GM23338 (cell line): ENCODE measurements at regions not wholly inside any gene's neighbourhood (a gene's known extent, or its start where the extent isn't known, plus 50 kb on each side); places are given as distances from the start of the nearest gene placed in this dataset.
A peak's percentile ranks its signal among the peaks of the same experiment; 100 is the strongest.

Source experiments
- ATAC-seq: fragments of 200-7000 bp; cut with Tn5 transposase; 3 replicates; pipeline ENCODE4 v1.9.1; 2020
- DNase-seq: peaks from one replicate; pipeline ENCODE4 v3.0.0-alpha.2; 2015; ENCODE audit warnings: low spot score
- H2AFZ ChIP-seq: fragments of 200-600 bp; sonication (generic); 2 replicates; pipeline ENCODE4 v1.8.0; 2016; ENCODE audit warnings: antibody characterized with exemption, mild to moderate bottlenecking, moderate library complexity
- H3F3A ChIP-seq: fragments of 200-600 bp; sonication (generic); replicated peaks from 2 replicates; pipeline ENCODE4 v1.8.0; 2017; ENCODE audit warnings: antibody characterized with exemption, mixed run types, low read depth
- H3K27ac ChIP-seq: fragments of 200-600 bp; sonication (generic); 2 replicates; pipeline ENCODE4 v1.6.1; 2016; ENCODE audit warnings: low read depth
- H3K27me3 ChIP-seq: fragments of 200-600 bp; sonication (generic); 2 replicates; pipeline ENCODE4 v1.8.0; 2016; ENCODE audit warnings: mild to moderate bottlenecking, mixed run types, moderate library complexity; ENCODE audit not compliant: insufficient read depth
- H3K36me3 ChIP-seq: fragments of 200-600 bp; sonication (generic); 2 replicates; pipeline ENCODE4 v1.8.0; 2016; ENCODE audit warnings: mild to moderate bottlenecking; ENCODE audit not compliant: insufficient read depth
- H3K4me1 ChIP-seq: fragments of 200-600 bp; sonication (generic); 2 replicates; pipeline ENCODE4 v1.8.0; 2016; ENCODE audit warnings: mild to moderate bottlenecking, moderate library complexity; ENCODE audit not compliant: insufficient read depth
- H3K4me2 ChIP-seq: fragments of 200-600 bp; sonication (generic); 2 replicates; pipeline ENCODE4 v1.7.1; 2017; ENCODE audit warnings: mixed run types
- H3K4me3 ChIP-seq: fragments of 200-600 bp; sonication (generic); 2 replicates; pipeline ENCODE4 v1.6.1; 2016; ENCODE audit warnings: mixed run types
- H3K79me2 ChIP-seq: fragments of 200-600 bp; sonication (generic); replicated peaks from 2 replicates; pipeline ENCODE4 v1.8.0; 2017; ENCODE audit warnings: mild to moderate bottlenecking; ENCODE audit not compliant: insufficient read depth
- H3K9me2 ChIP-seq: fragments of 200-600 bp; sonication (generic); 2 replicates; pipeline ENCODE4 v1.8.0; 2017; ENCODE audit not compliant: insufficient read depth
- H4K20me1 ChIP-seq: fragments of 200-600 bp; sonication (generic); replicated peaks from 2 replicates; pipeline ENCODE4 v1.8.0; 2017; ENCODE audit warnings: mild to moderate bottlenecking; ENCODE audit not compliant: insufficient read depth
- H3K27ac Mint-ChIP-seq: 2 replicates; pipeline ENCODE4 v1.8.0; 2020; ENCODE audit warnings: inconsistent platforms, mild to moderate bottlenecking, moderate library complexity, mixed read lengths
- H3K27me3 Mint-ChIP-seq: 3 replicates; pipeline ENCODE4 v1.8.0; 2022; ENCODE audit warnings: low read depth, mild to moderate bottlenecking, moderate library complexity, mixed read lengths, inconsistent platforms; ENCODE audit not compliant: insufficient read depth, poor library complexity
- H3K36me3 Mint-ChIP-seq: 3 replicates; pipeline ENCODE4 v1.8.0; 2021; ENCODE audit warnings: low read depth, mild to moderate bottlenecking, inconsistent platforms, moderate library complexity, mixed read lengths
- H3K4me1 Mint-ChIP-seq: 3 replicates; pipeline ENCODE4 v1.8.0; 2020; ENCODE audit warnings: mild to moderate bottlenecking, inconsistent platforms, mixed read lengths
- H3K4me3 Mint-ChIP-seq: 3 replicates; pipeline ENCODE4 v1.8.0; 2021; ENCODE audit warnings: moderate library complexity, mild to moderate bottlenecking, inconsistent platforms, mixed read lengths
- H3K9me3 Mint-ChIP-seq: 3 replicates; pipeline ENCODE4 v1.8.0; 2020; ENCODE audit warnings: moderate library complexity, mild to moderate bottlenecking, inconsistent platforms, mixed read lengths
- CREB1 ChIP-seq: fragments of 250-450 bp; sonication (Bioruptor Pico); IDR thresholded peaks from 2 replicates; pipeline ENCODE4 v1.5.0; 2020; ENCODE audit warnings: low read depth, mild to moderate bottlenecking, moderate library complexity
- ETS1 ChIP-seq: IDR thresholded peaks from 2 replicates; pipeline ENCODE4 v1.6.1; 2016; ENCODE audit warnings: antibody characterized with exemption
- EZH2 ChIP-seq: fragments of 200-600 bp; sonication (generic); IDR thresholded peaks from one replicate; pipeline ENCODE4 v1.8.0; 2017; ENCODE audit warnings: antibody characterized with exemption, mild to moderate bottlenecking, low read depth; ENCODE audit not compliant: unreplicated experiment
- JUNB ChIP-seq: IDR thresholded peaks from one replicate; pipeline ENCODE4 v1.6.1; 2016; ENCODE audit warnings: antibody characterized with exemption; ENCODE audit not compliant: unreplicated experiment
- NANOG ChIP-seq: IDR thresholded peaks from 2 replicates; pipeline ENCODE4 v1.6.1; 2016; ENCODE audit warnings: antibody characterized with exemption, borderline replicate concordance
- POLR2AphosphoS5 ChIP-seq: IDR thresholded peaks from 2 replicates; pipeline ENCODE4 v1.6.1; 2016; ENCODE audit warnings: antibody characterized with exemption, low read depth
- STAT1 ChIP-seq: IDR thresholded peaks from one replicate; pipeline ENCODE4 v1.6.1; 2016; ENCODE audit warnings: antibody characterized with exemption; ENCODE audit not compliant: unreplicated experiment
- ZNF114 ChIP-seq: fragments of 250-450 bp; sonication (Bioruptor Pico); IDR thresholded peaks from 2 replicates; pipeline ENCODE4 v1.5.0; 2020; ENCODE audit warnings: mild to moderate bottlenecking, moderate library complexity
- ZNF331 ChIP-seq: fragments of 250-450 bp; sonication (Bioruptor Pico); IDR thresholded peaks from 2 replicates; pipeline ENCODE4 v1.5.0; 2020; ENCODE audit warnings: low read depth, mild to moderate bottlenecking, moderate library complexity
- TF ChIP-seq, protein P1 (sequence below), 2 experiments: fragments of 200-600 bp in 1 of 2; sonication (generic) in 1 of 2; conservative IDR thresholded peaks; 2 replicates each; pipeline versions ENCODE4 v1.5.1 to v1.6.1; 2016 to 2017; ENCODE audit warnings: antibody characterized with exemption in 2 of 2, low read depth in 2 of 2, mild to moderate bottlenecking in 2 of 2, moderate library complexity in 1 of 2

- no peak overlapping the region for H3K4me3 Mint-ChIP-seq
- Histone ChIP-seq H2AFZ (peak overlapping the region; percentile 45; the same call in 1 of the 2 replicates), H3K9me2 (peaks cover 8% of the 10 kb centered on the region; the same call in 1 of the 2 replicates), H3K36me3 (no peaks in the 10 kb centered on the region), H3K4me3 (no peak overlapping the region), H3F3A (no peaks in the 10 kb centered on the region), H3K4me1 (no peaks in the 10 kb centered on the region), H3K27ac (no peak overlapping the region), H3K79me2 (no peaks in the 10 kb centered on the region), H4K20me1 (no peaks in the 10 kb centered on the region), H3K27me3 (no peaks in the 10 kb centered on the region), H3K4me2 (no peak overlapping the region)
- DNase-seq (no peak), ATAC-seq (no peak)
- H3K27me3 Mint-ChIP-seq = peaks cover 4% of the 10 kb centered on the region
- H3K4me1 Mint-ChIP-seq = no peaks in the 10 kb centered on the region; the same call in 2 of the 3 replicates
- TF ChIP-seq, protein P1, sequence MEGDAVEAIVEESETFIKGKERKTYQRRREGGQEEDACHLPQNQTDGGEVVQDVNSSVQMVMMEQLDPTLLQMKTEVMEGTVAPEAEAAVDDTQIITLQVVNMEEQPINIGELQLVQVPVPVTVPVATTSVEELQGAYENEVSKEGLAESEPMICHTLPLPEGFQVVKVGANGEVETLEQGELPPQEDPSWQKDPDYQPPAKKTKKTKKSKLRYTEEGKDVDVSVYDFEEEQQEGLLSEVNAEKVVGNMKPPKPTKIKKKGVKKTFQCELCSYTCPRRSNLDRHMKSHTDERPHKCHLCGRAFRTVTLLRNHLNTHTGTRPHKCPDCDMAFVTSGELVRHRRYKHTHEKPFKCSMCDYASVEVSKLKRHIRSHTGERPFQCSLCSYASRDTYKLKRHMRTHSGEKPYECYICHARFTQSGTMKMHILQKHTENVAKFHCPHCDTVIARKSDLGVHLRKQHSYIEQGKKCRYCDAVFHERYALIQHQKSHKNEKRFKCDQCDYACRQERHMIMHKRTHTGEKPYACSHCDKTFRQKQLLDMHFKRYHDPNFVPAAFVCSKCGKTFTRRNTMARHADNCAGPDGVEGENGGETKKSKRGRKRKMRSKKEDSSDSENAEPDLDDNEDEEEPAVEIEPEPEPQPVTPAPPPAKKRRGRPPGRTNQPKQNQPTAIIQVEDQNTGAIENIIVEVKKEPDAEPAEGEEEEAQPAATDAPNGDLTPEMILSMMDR (conservative IDR thresholded peaks at IDR 0.05; ENCODE audit: low read depth in 2 of 2) = no peak
- no peak for TF ChIP-seq NANOG
- no peak for TF ChIP-seq POLR2AphosphoS5
- no peak for TF ChIP-seq STAT1
- no peak for TF ChIP-seq EZH2
- TF ChIP-seq ETS1 = no peak
- TF ChIP-seq JUNB = no peak
- TF ChIP-seq ZNF331 (CRISPR knock-in tag) = no peak
- peak overlapping the region; percentile 36; the same call in 1 of the 2 replicates for H3K27ac Mint-ChIP-seq
- no peaks in the 10 kb centered on the region for H3K36me3 Mint-ChIP-seq
- no peaks in the 10 kb centered on the region for H3K9me3 Mint-ChIP-seq
Measured at GRCh38 chr11:110972640-110973039, 260.4 kb upstream of the ARHGAP20 start.

- H3K27me3 Mint-ChIP-seq = peaks cover 4% of the 10 kb centered on the region
- H3K4me3 Mint-ChIP-seq = no peak overlapping the region
- H3K27me3 ChIP-seq = no peaks in the 10 kb centered on the region
- DNase-seq (no peak), ATAC-seq (no peak)
- no peaks in the 10 kb centered on the region for H3K36me3 ChIP-seq
- no peak overlapping the region for H3K4me3 ChIP-seq
- no peaks in the 10 kb centered on the region for H3K4me1 ChIP-seq
- H3K4me2 ChIP-seq = no peak overlapping the region
- no peaks in the 10 kb centered on the region for H4K20me1 ChIP-seq
- H3F3A ChIP-seq = no peaks in the 10 kb centered on the region
- H3K9me2 ChIP-seq = peaks cover 8% of the 10 kb centered on the region; the same call in 1 of the 2 replicates
- no peaks in the 10 kb centered on the region for H3K9me3 Mint-ChIP-seq
- peak overlapping the region; percentile 36; the same call in 1 of the 2 replicates for H3K27ac Mint-ChIP-seq
- no peaks in the 10 kb centered on the region for H3K36me3 Mint-ChIP-seq
- H2AFZ ChIP-seq = 0 out of 2 replicates have a peak overlapping the region, but pooled peaks have one; percentile 45
- no peaks in the 10 kb centered on the region; the same call in 2 of the 3 replicates for H3K4me1 Mint-ChIP-seq
- H3K27ac ChIP-seq = no peak overlapping the region
- H3K79me2 ChIP-seq = no peaks in the 10 kb centered on the region
- TF ChIP-seq CREB1 (no peak), ZNF331 (CRISPR knock-in tag) (no peak), ZNF114 (CRISPR knock-in tag) (no peak), ETS1 (no peak)
- TF ChIP-seq, protein P1 (conservative IDR thresholded peaks at IDR 0.05; ENCODE audit: low read depth in 2 of 2) = no peak
Measured at GRCh38 chr11:110972106-110972505, 259.9 kb upstream of the ARHGAP20 start.
